ENCODE measurements at regions not wholly inside any gene's neighbourhood (a gene's known extent, or its start where the extent isn't known, plus 50 kb on each side); places are given as distances from the start of the nearest gene placed in this dataset.
A peak's percentile ranks its signal among the peaks of the same experiment; 100 is the strongest.

GRCh38 chr10:43943818-43944360 lies 295.2 kb upstream of the ZNF32 start:
- Mint-ChIP-seq H3K4me3 (no peak overlapping the region), H3K4me1 (peaks cover 6% of the 10 kb centered on the region), H3K9me3 (ENCODE audit: low read depth) (no peaks in the 10 kb centered on the region), H3K27me3 (peaks cover 13% of the 10 kb centered on the region), H3K36me3 (no peaks in the 10 kb centered on the region), H3K27ac (no peak overlapping the region)
- DNase-seq (peak; percentile 16), ATAC-seq (no peak)
- CTCF ChIA-PET, result no interaction called here

- no peak overlapping the region for H3K4me3 Mint-ChIP-seq
- H3K27ac Mint-ChIP-seq, result no peak overlapping the region
- CTCF ChIA-PET, result no interaction called here
Observed at GRCh38 chr10:43943119-43943817, 294.6 kb upstream of the ZNF32 start.

GRCh38 chr10:43942096-43942850 lies 293.6 kb upstream of the ZNF32 start:
- ATAC-seq (no peak), DNase-seq (peak; percentile 22)
- H3K27me3 Mint-ChIP-seq, result peaks cover 5% of the 10 kb centered on the region
- no peaks in the 10 kb centered on the region for H3K36me3 Mint-ChIP-seq
- no peak overlapping the region for H3K4me3 Mint-ChIP-seq
- H3K4me1 Mint-ChIP-seq, result peaks cover 6% of the 10 kb centered on the region
- CTCF ChIA-PET, result no interaction called here
- H3K27ac Mint-ChIP-seq, result no peak overlapping the region
- H3K9me3 Mint-ChIP-seq (ENCODE audit: low read depth), result no peaks in the 10 kb centered on the region

More at GRCh38 chr10:43943119-43943817, 294.6 kb upstream of the ZNF32 start:
- Mint-ChIP-seq H3K27me3 (peaks cover 8% of the 10 kb centered on the region), H3K9me3 (ENCODE audit: low read depth) (no peaks in the 10 kb centered on the region), H3K4me1 (peaks cover 6% of the 10 kb centered on the region), H3K36me3 (no peaks in the 10 kb centered on the region)
- DNase-seq (peak; percentile 12), ATAC-seq (no peak)

- peak; percentile 27 for DNase-seq
- Mint-ChIP-seq H3K27me3 (peaks cover 5% of the 10 kb centered on the region), H3K36me3 (no peaks in the 10 kb centered on the region), H3K27ac (no peak overlapping the region), H3K4me3 (no peak overlapping the region), H3K4me1 (peaks cover 6% of the 10 kb centered on the region), H3K9me3 (ENCODE audit: low read depth) (no peaks in the 10 kb centered on the region)
- ATAC-seq, result no peak
- CTCF ChIA-PET, result no interaction called here
Observed at GRCh38 chr10:43940898-43941837, 292.5 kb upstream of the ZNF32 start.

GRCh38 chr10:43939939-43940820 lies 291.5 kb upstream of the ZNF32 start:
- CTCF ChIA-PET, result no interaction called here
- Mint-ChIP-seq H3K36me3 (no peaks in the 10 kb centered on the region), H3K27ac (no peak overlapping the region), H3K27me3 (peaks cover 4% of the 10 kb centered on the region), H3K9me3 (ENCODE audit: low read depth) (no peaks in the 10 kb centered on the region), H3K4me3 (no peak overlapping the region), H3K4me1 (peaks cover 6% of the 10 kb centered on the region)
- DNase-seq (peak; percentile 14), ATAC-seq (no peak)

GRCh38 chr10:43939389-43939938 lies 290.8 kb upstream of the ZNF32 start:
- CTCF ChIA-PET, result no interaction called here
- Mint-ChIP-seq H3K27me3 (peaks cover 3% of the 10 kb centered on the region), H3K36me3 (no peaks in the 10 kb centered on the region), H3K27ac (no peak overlapping the region), H3K9me3 (ENCODE audit: low read depth) (no peaks in the 10 kb centered on the region), H3K4me3 (no peak overlapping the region), H3K4me1 (peaks cover 6% of the 10 kb centered on the region)
- DNase-seq, result peak; percentile 8
- ATAC-seq, result no peak

- no peak overlapping the region for H3K27ac Mint-ChIP-seq
- ATAC-seq (no peak), DNase-seq (no peak)
- peaks cover 6% of the 10 kb centered on the region for H3K4me1 Mint-ChIP-seq
- peaks cover 6% of the 10 kb centered on the region for H3K27me3 Mint-ChIP-seq
- H3K9me3 Mint-ChIP-seq (ENCODE audit: low read depth), result no peaks in the 10 kb centered on the region
- CTCF ChIA-PET, result no interaction called here
- no peak overlapping the region for H3K4me3 Mint-ChIP-seq
- H3K36me3 Mint-ChIP-seq, result no peaks in the 10 kb centered on the region
Observed at GRCh38 chr10:43938810-43939209, 290.1 kb upstream of the ZNF32 start.

- Mint-ChIP-seq H3K27me3 (peaks cover 3% of the 10 kb centered on the region), H3K36me3 (no peaks in the 10 kb centered on the region)
Observed at GRCh38 chr10:43931308-43931930, 282.7 kb upstream of the ZNF32 start.

GRCh38 chr10:43930777-43931176 lies 282.1 kb upstream of the ZNF32 start:
- H3K27ac Mint-ChIP-seq, result no peak overlapping the region

More at GRCh38 chr10:43931308-43931930, 282.7 kb upstream of the ZNF32 start:
- Mint-ChIP-seq H3K9me3 (ENCODE audit: low read depth) (no peaks in the 10 kb centered on the region), H3K4me1 (no peaks in the 10 kb centered on the region), H3K4me3 (no peak overlapping the region), H3K27ac (no peak overlapping the region)
- DNase-seq, result no peak
- no peak for ATAC-seq
- CTCF ChIA-PET, result no interaction called here

GRCh38 chr10:43930243-43930642 lies 281.6 kb upstream of the ZNF32 start:
- DNase-seq (no peak), ATAC-seq (no peak)
- CTCF ChIA-PET, result no interaction called here
- no peaks in the 10 kb centered on the region for H3K36me3 Mint-ChIP-seq
- no peaks in the 10 kb centered on the region for H3K4me1 Mint-ChIP-seq
- no peaks in the 10 kb centered on the region for H3K9me3 Mint-ChIP-seq (ENCODE audit: low read depth)
- no peak overlapping the region for H3K4me3 Mint-ChIP-seq
- peaks cover 3% of the 10 kb centered on the region for H3K27me3 Mint-ChIP-seq
- H3K27ac Mint-ChIP-seq, result no peak overlapping the region

More at GRCh38 chr10:43930777-43931176, 282.1 kb upstream of the ZNF32 start:
- DNase-seq (no peak), ATAC-seq (no peak)
- CTCF ChIA-PET, result no interaction called here
- Mint-ChIP-seq H3K9me3 (ENCODE audit: low read depth) (no peaks in the 10 kb centered on the region), H3K4me1 (no peaks in the 10 kb centered on the region), H3K27me3 (peaks cover 3% of the 10 kb centered on the region), H3K36me3 (no peaks in the 10 kb centered on the region), H3K4me3 (no peak overlapping the region)

- no peaks in the 10 kb centered on the region for H3K9me3 Mint-ChIP-seq (ENCODE audit: low read depth)
- H3K4me3 Mint-ChIP-seq, result no peak overlapping the region
- DNase-seq, result no peak
- no peak for ATAC-seq
- no peaks in the 10 kb centered on the region for H3K4me1 Mint-ChIP-seq
- H3K36me3 Mint-ChIP-seq, result no peaks in the 10 kb centered on the region
- no peak overlapping the region for H3K27ac Mint-ChIP-seq
- peaks cover 3% of the 10 kb centered on the region for H3K27me3 Mint-ChIP-seq
- CTCF ChIA-PET, result no interaction called here
Observed at GRCh38 chr10:43929122-43929521, 280.4 kb upstream of the ZNF32 start.

GRCh38 chr10:43928425-43928968 lies 279.8 kb upstream of the ZNF32 start:
- CTCF ChIA-PET, result interaction anchor here (1.2 kb wide), 1 partner anchor 240 kb away, joined by 3 read pairs; no protein-coding TSS in a partner anchor
- ATAC-seq (no peak), DNase-seq (no peak)
- no peaks in the 10 kb centered on the region for H3K4me1 Mint-ChIP-seq
- no peak overlapping the region for H3K4me3 Mint-ChIP-seq
- no peak overlapping the region for H3K27ac Mint-ChIP-seq
- no peaks in the 10 kb centered on the region for H3K27me3 Mint-ChIP-seq
- H3K9me3 Mint-ChIP-seq (ENCODE audit: low read depth), result no peaks in the 10 kb centered on the region
- no peaks in the 10 kb centered on the region for H3K36me3 Mint-ChIP-seq
